SK-N-SH (cell line): ENCODE measurements at regions not wholly inside any gene's neighbourhood (a gene's known extent, or its start where the extent isn't known, plus 50 kb on each side); places are given as distances from the start of the nearest gene placed in this dataset.

Experiments used
- CTCF ChIP-seq: fragments of 200-600 bp; sonication (generic); IDR thresholded peaks from 2 replicates; pipeline ENCODE4 v1.6.1; 2017; ENCODE audit warnings: antibody characterized with exemption, mild to moderate bottlenecking, moderate library complexity
- FOSL2 ChIP-seq: IDR thresholded peaks from 2 replicates; pipeline ENCODE4 v1.4.0; 2012; ENCODE audit warnings: low read depth, mild to moderate bottlenecking, moderate library complexity, borderline replicate concordance
- FOXJ3 ChIP-seq: sonication (generic); formaldehyde crosslinking; IDR thresholded peaks from 2 replicates; pipeline ENCODE4 v1.5.1; 2020; ENCODE audit warnings: mild to moderate bottlenecking, missing genetic modification reagents
- RCOR1 ChIP-seq: fragments of 150-350 bp; IDR thresholded peaks from 2 replicates; pipeline ENCODE4 v1.6.1; 2017; ENCODE audit warnings: antibody characterized with exemption, low read length
- RFX5 ChIP-seq: IDR thresholded peaks from 2 replicates; pipeline ENCODE4 v1.6.1; 2012; ENCODE audit warnings: mild to moderate bottlenecking, improper control_type of control experiment, low read length
- TAF1 ChIP-seq: IDR thresholded peaks from 2 replicates; pipeline ENCODE4 v1.6.1; 2012; ENCODE audit warnings: low read depth, mild to moderate bottlenecking, low read length, moderate library complexity, borderline replicate concordance

DNA sequence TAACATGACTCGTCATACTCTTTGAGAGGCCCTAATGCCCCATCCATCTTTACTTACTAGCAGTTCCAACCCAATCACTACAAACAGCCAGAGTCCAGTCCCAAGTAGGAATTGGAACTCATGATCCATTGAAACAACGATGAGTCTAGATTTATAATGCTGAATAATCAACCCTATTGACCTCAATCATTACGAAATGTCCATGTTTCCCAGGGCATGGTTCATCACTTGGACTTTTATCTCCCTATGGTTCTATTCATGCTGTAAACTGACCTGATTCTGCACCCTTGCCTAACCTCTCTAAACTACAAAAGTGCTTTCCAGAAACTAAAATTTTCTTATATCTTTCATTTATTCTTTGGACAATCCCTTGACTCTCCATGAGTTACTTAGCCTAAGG is 840.0 kb upstream of the B3GALT2 start:
- no peak for TF ChIP-seq CTCF
- TF ChIP-seq RCOR1 = no peak
- TF ChIP-seq FOXJ3 (CRISPR knock-in tag) = no peak
- no peak for TF ChIP-seq FOSL2
- TF ChIP-seq RFX5 = no peak
- TF ChIP-seq TAF1 = no peak
